Gastrocnemius medialis (tissue), 4 donors: ENCODE measurements at regions not wholly inside any gene's neighbourhood (a gene's known extent, or its start where the extent isn't known, plus 50 kb on each side); places are given as distances from the start of the nearest gene placed in this dataset.

ENCODE experiments used
- ATAC-seq, 2 donors: fragments of 150-250 bp; one replicate each; pipeline ENCODE4 v1.9.1; 2016
- DNase-seq, 2 donors: peaks; one replicate each; pipeline ENCODE4 v3.0.0-alpha.2; 2019
- H3K27ac ChIP-seq, 4 donors: fragments of 200-600 bp; sonication (generic); 1 replicate in 1 of 4; 2 replicates in 3 of 4; pipeline ENCODE4 v1.5.1; 2016 to 2018; ENCODE audit warnings: mild to moderate bottlenecking in 2 of 4, moderate library complexity in 1 of 4
- H3K27me3 ChIP-seq, 3 donors: fragments of 200-600 bp; sonication (generic) in 2 of 3; 1 replicate in 1 of 3; 2 replicates in 2 of 3; pipeline versions ENCODE4 v1.5.1 to v1.6.0; 2016 to 2019; ENCODE audit warnings: mild to moderate bottlenecking in 1 of 3, moderate library complexity in 1 of 3
- H3K36me3 ChIP-seq, 2 donors: fragments of 200-600 bp; sonication (generic) in 1 of 2; one replicate each; pipeline ENCODE4 v1.5.1; 2017 to 2018
- H3K4me1 ChIP-seq, 2 donors: fragments of 200-600 bp; sonication (generic) in 1 of 2; one replicate each; pipeline ENCODE4 v1.5.1; 2016 to 2017; ENCODE audit warnings: mild to moderate bottlenecking in 2 of 2
- H3K4me3 ChIP-seq, 4 donors: fragments of 200-600 bp; sonication (generic) in 3 of 4; 1 replicate in 1 of 4; 2 replicates in 3 of 4; pipeline ENCODE4 v1.5.1; 2016 to 2019; ENCODE audit warnings: mild to moderate bottlenecking in 2 of 4
- H3K9me3 ChIP-seq, 3 donors: fragments of 200-600 bp; sonication (generic) in 2 of 3; 1 replicate in 1 of 3; 2 replicates in 2 of 3; pipeline ENCODE4 v1.5.1; 2016 to 2019
- POLR2A ChIP-seq, 2 donors: fragments of 450-650 bp; IDR thresholded peaks; one replicate each; pipeline ENCODE4 v1.6.1; 2017; ENCODE audit warnings: antibody characterized with exemption in 2 of 2, mild to moderate bottlenecking in 2 of 2, moderate library complexity in 2 of 2
- in situ Hi-C, 4 donors: fragments of 200-750 bp; cut with MboI; loops; one replicate each; pipeline versions ENCODE4 v1.15.0 to v1.8.0; 2017; ENCODE audit warnings: low sequenced_read_pairs in 4 of 4
- intact Hi-C: fragments of 100-400 bp; cut with DNase I; formaldehyde crosslinking; loops from one replicate; pipeline ENCODE4 v1.15.1; 2023; ENCODE audit warnings: low total_unique reads
- TF ChIP-seq, protein P1 (sequence below), 5 experiments: fragments of 450-650 bp in 3 of 5; fragments of 200-600 bp in 2 of 5; sonication (generic) in 2 of 5; IDR thresholded peaks in 4 of 5; conservative IDR thresholded peaks in 1 of 5; 1 replicate in 4 of 5; 2 replicates in 1 of 5; pipeline ENCODE4 v1.5.1; 2016 to 2019; ENCODE audit warnings: antibody characterized with exemption in 5 of 5, mild to moderate bottlenecking in 3 of 5, moderate library complexity in 3 of 5

DNA sequence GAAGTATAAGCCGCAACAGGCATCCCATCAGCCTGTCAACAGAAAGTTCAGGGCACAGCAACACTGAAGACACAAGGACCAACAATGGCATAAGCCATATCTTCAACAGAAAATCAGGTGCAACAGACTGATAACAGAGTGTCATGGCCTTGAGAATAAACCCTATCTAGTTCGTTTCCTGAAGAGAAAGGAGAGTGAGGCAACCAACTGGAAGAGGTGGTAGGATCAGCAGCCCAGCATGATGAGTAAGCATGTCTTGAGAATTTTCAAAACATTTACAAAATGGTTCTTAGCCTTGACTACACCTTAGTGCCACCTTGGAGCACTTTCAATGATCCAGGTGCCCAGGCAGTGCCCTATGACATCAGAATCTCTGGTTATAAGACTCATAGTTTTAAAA, 290.2 kb upstream of the SEMA3C start:
- Histone ChIP-seq H3K36me3 (no peaks in the 10 kb centered on the region), H3K4me1 (no peaks in the 10 kb centered on the region), H3K27ac (no peak overlapping the region), H3K4me3 (no peak overlapping the region), H3K27me3 (no peaks in the 10 kb centered on the region), H3K9me3 (no peaks in the 10 kb centered on the region)
- TF ChIP-seq, protein P1, sequence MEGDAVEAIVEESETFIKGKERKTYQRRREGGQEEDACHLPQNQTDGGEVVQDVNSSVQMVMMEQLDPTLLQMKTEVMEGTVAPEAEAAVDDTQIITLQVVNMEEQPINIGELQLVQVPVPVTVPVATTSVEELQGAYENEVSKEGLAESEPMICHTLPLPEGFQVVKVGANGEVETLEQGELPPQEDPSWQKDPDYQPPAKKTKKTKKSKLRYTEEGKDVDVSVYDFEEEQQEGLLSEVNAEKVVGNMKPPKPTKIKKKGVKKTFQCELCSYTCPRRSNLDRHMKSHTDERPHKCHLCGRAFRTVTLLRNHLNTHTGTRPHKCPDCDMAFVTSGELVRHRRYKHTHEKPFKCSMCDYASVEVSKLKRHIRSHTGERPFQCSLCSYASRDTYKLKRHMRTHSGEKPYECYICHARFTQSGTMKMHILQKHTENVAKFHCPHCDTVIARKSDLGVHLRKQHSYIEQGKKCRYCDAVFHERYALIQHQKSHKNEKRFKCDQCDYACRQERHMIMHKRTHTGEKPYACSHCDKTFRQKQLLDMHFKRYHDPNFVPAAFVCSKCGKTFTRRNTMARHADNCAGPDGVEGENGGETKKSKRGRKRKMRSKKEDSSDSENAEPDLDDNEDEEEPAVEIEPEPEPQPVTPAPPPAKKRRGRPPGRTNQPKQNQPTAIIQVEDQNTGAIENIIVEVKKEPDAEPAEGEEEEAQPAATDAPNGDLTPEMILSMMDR (IDR thresholded peaks at IDR 0.05 in 4 of 5, conservative IDR thresholded peaks at IDR 0.05 in 1 of 5): no peak
- no peak for TF ChIP-seq POLR2A (IDR thresholded peaks at IDR 0.05)
- DNase-seq (no peak), ATAC-seq (no peak)
- in situ Hi-C loops: no loop called here
- intact Hi-C loops: no loop called here

DNA sequence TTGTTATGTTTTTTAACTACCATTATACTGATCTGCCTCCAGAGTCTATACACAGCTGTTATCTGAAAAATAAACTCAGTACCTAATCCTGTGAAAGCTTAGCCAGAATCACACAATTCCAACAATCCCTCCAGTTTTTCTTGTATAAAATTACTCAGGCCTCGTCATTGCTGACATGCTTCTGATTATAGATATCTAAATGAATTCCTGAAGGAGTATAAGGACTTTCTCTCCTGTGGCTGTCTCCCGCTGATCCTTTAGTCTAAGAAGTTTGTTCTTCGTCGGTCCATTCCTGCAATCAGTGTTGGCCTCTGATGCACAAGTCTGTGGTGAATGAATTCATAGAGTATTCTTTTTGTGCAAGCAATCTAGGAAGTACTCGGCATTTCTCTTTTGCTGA, 288.9 kb upstream of the SEMA3C start:
- intact Hi-C loops (no loop called here), in situ Hi-C loops (no loop called here)
- H3K27me3 ChIP-seq: no peaks in the 10 kb centered on the region
- H3K9me3 ChIP-seq: no peaks in the 10 kb centered on the region
- no peaks in the 10 kb centered on the region for H3K4me1 ChIP-seq
- TF ChIP-seq, protein P1 (IDR thresholded peaks at IDR 0.05 in 4 of 5, conservative IDR thresholded peaks at IDR 0.05 in 1 of 5): no peak
- TF ChIP-seq POLR2A (IDR thresholded peaks at IDR 0.05): no peak
- no peak overlapping the region for H3K27ac ChIP-seq
- no peaks in the 10 kb centered on the region for H3K36me3 ChIP-seq
- DNase-seq: no peak
- H3K4me3 ChIP-seq: no peak overlapping the region
- ATAC-seq: no peak

DNA sequence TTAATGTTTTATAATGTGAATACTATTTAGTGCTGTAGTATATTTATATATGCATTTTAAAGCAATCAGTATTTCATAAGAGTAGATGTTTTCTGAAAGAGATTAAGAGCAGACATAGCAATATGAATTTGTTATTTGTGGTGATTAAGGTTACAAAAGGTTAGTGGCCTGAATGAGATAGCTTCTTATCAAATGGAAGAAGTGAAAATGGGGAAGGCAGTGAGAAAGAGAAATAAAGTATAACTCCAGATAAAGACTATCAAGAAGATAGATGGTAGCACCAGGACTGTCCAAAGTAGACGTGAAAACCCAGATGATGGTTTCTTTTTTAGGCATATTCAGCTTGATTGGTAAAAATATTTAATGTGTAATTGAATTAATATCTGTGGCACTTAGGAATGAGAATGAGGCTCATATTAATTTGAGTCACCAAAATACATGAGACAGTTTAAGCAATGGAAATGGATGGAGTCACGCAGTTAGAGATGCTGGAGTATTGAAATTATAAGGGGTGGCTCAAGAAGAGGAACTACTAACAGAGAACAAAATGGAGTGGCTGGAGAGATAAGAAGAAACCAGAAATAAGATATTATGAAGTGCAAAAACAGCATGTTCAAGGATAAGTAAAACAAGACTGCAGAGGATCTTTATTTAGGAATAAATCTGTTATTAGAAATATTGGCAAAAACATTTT, 288.0 kb upstream of the SEMA3C start:
- no peaks in the 10 kb centered on the region for H3K4me1 ChIP-seq
- intact Hi-C loops (no loop called here), in situ Hi-C loops (no loop called here)
- H3K4me3 ChIP-seq: no peak overlapping the region
- no peak overlapping the region for H3K27ac ChIP-seq
- no peak for DNase-seq
- ATAC-seq: no peak
- no peaks in the 10 kb centered on the region for H3K9me3 ChIP-seq
- no peaks in the 10 kb centered on the region for H3K36me3 ChIP-seq
- H3K27me3 ChIP-seq: no peaks in the 10 kb centered on the region
- TF ChIP-seq POLR2A (IDR thresholded peaks at IDR 0.05): no peak
- TF ChIP-seq, protein P1 (IDR thresholded peaks at IDR 0.05 in 4 of 5, conservative IDR thresholded peaks at IDR 0.05 in 1 of 5): no peak

DNA sequence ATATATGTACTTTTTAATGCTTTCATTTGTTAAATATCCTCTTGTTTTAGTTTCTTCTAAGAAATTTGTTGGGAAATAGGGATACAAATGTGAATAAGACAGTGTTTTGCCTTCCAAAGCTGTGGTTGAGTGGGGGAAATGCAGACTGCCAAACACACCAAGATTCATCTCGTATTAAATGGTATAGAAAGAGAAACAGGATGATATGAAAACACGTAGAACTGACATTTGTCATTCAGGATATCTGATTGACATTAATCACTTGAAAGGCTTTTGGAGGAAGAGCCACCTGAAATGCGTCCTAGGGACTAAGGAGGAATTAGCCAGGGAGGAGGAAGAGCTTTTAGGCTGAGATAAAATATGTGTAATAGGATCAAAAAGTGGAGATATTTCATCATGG, 287.4 kb upstream of the SEMA3C start:
- TF ChIP-seq, protein P1 (IDR thresholded peaks at IDR 0.05 in 4 of 5, conservative IDR thresholded peaks at IDR 0.05 in 1 of 5): no peak
- TF ChIP-seq POLR2A (IDR thresholded peaks at IDR 0.05): no peak
- no peak overlapping the region for H3K27ac ChIP-seq
- DNase-seq (no peak), ATAC-seq (no peak)
- H3K4me3 ChIP-seq: no peak overlapping the region
- in situ Hi-C loops (no loop called here), intact Hi-C loops (no loop called here)
- H3K9me3 ChIP-seq: no peaks in the 10 kb centered on the region
- no peaks in the 10 kb centered on the region for H3K36me3 ChIP-seq
- no peaks in the 10 kb centered on the region for H3K4me1 ChIP-seq
- no peaks in the 10 kb centered on the region for H3K27me3 ChIP-seq

DNA sequence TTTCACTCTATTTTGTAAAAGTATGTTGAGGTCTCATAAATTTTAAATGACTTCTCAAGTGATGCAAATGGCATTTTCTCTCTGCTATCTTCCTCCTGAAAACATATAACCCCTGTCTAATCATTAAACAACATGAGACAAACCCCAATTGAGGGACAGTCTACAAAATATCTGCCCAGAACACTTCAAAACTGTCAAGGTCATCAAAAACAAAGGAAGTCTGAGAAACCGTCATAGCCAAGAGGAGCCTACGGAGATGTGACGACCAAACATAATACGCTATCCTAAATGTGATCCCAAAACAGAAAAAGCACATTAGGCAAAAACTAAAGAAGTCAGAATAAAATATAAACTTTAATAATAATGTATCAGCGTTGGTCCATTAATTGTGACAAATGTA, 282.3 kb upstream of the SEMA3C start:
- Histone ChIP-seq H3K36me3 (no peaks in the 10 kb centered on the region), H3K27ac (no peak overlapping the region), H3K27me3 (no peaks in the 10 kb centered on the region), H3K9me3 (no peaks in the 10 kb centered on the region), H3K4me1 (no peaks in the 10 kb centered on the region), H3K4me3 (no peak overlapping the region)
- intact Hi-C loops: no loop called here
- in situ Hi-C loops: no loop called here
- no peak for DNase-seq
- TF ChIP-seq POLR2A (IDR thresholded peaks at IDR 0.05): no peak
- TF ChIP-seq, protein P1 (IDR thresholded peaks at IDR 0.05 in 4 of 5, conservative IDR thresholded peaks at IDR 0.05 in 1 of 5): no peak
- no peak for ATAC-seq
